Epithelial cell of proximal tubule (primary cell): ENCODE measurements at regions not wholly inside any gene's neighbourhood (a gene's known extent, or its start where the extent isn't known, plus 50 kb on each side); places are given as distances from the start of the nearest gene placed in this dataset.
"Not testable (repeated sequence)": the region's sequence is repeated elsewhere in the genome, so short reads cannot be mapped to it uniquely, and the experiment has no call there.

Experiments
- DNase-seq: peaks from one replicate; pipeline ENCODE4 v3.0.0-alpha.2; 2011; ENCODE audit warnings: low read depth
- H3K4me3 ChIP-seq: 2 replicates; pipeline ENCODE4 v1.5.1; 2011; ENCODE audit warnings: low read depth, mild to moderate bottlenecking, low read length
- CTCF ChIP-seq: conservative IDR thresholded peaks from 2 replicates; pipeline ENCODE4 v1.5.1; 2012; ENCODE audit warnings: low read depth, mild to moderate bottlenecking, low read length

- DNase-seq: no peak
- no peak for TF ChIP-seq CTCF
- H3K4me3 ChIP-seq: no peak overlapping the region
These were observed 337.9 kb downstream of the DAD1 start for GRCh38 chr14:22251090-22251489.

- DNase-seq: no peak
- no peak for TF ChIP-seq CTCF
- H3K4me3 ChIP-seq: no peak overlapping the region
These were observed 339.3 kb downstream of the DAD1 start for GRCh38 chr14:22249770-22250169.

- TF ChIP-seq CTCF: no peak
- H3K4me3 ChIP-seq: no peak overlapping the region
- DNase-seq: no peak
These were observed 344.9 kb downstream of the DAD1 start for GRCh38 chr14:22243971-22244581.

GRCh38 chr14:22238320-22238719 lies 350.7 kb downstream of the DAD1 start:
- not testable (repeated sequence) for H3K4me3 ChIP-seq, DNase-seq

GRCh38 chr14:22233377-22233776 lies 355.6 kb downstream of the DAD1 start:
- no peak for TF ChIP-seq CTCF
- H3K4me3 ChIP-seq: no peak overlapping the region
- DNase-seq: no peak

- no peak for DNase-seq
- TF ChIP-seq CTCF: no peak
- no peak overlapping the region for H3K4me3 ChIP-seq
These were observed 356.1 kb downstream of the DAD1 start for GRCh38 chr14:22232933-22233332.

- no peak overlapping the region for H3K4me3 ChIP-seq
- no peak for DNase-seq
- no peak for TF ChIP-seq CTCF
These were observed 356.5 kb downstream of the DAD1 start for GRCh38 chr14:22232486-22232885.
